ENCODE measurements at regions not wholly inside any gene's neighbourhood (a gene's known extent, or its start where the extent isn't known, plus 50 kb on each side); places are given as distances from the start of the nearest gene placed in this dataset.

- no peaks in the 10 kb centered on the region; the same call in 2 of the 3 replicates for H3K9me3 ChIP-seq (replicated peaks; ENCODE audit: control insufficient read depth, insufficient read depth, low read length)
- no peak overlapping the region for H2AFZ ChIP-seq (ENCODE audit: control insufficient read depth, low read depth, low read length)
- BruUV-seq (replicated peaks): no TSS peak
- no peaks in the 10 kb centered on the region for H3K4me1 ChIP-seq (ENCODE audit: control insufficient read depth, insufficient read depth, low read length)
- ChIA-PET RAD21 (ENCODE audit: unreplicated experiment) (interaction anchor here (1.1 to 1.7 kb wide), 2 partner anchors 49 to 78 kb away, joined by 3 to 8 read pairs; no protein-coding TSS in a partner anchor), CTCF (interaction anchor here (0.7 to 1.5 kb wide), 3 partner anchors 9 to 281 kb away, joined by 3 to 4 read pairs (median 3); no protein-coding TSS in a partner anchor), POLR2A (interaction anchor here (0.7 kb wide), 1 partner anchor 9 kb away, joined by 4 read pairs; no protein-coding TSS in a partner anchor), SMC1A (ENCODE audit: uncharacterized antibody, unreplicated experiment) (interaction anchor here (0.6 to 2.4 kb wide), 7 partner anchors 14 to 281 kb away, joined by 3 to 6 read pairs (median 4); no protein-coding TSS in a partner anchor)
- no peaks in the 10 kb centered on the region for H4K20me1 ChIP-seq (ENCODE audit: control insufficient read depth, insufficient read depth)
- H3K4me3 ChIP-seq: no peak overlapping the region
- no peak overlapping the region for H3K9ac ChIP-seq (ENCODE audit: control insufficient read depth, insufficient read depth, low read length)
- no peak for TF ChIP-seq SP1 (IDR thresholded peaks at IDR 0.05; ENCODE audit: low read depth, low read length)
- TF ChIP-seq ZBTB4 (CRISPR knock-in tag; IDR thresholded peaks at IDR 0.05): no peak
- no peak for TF ChIP-seq E2F4 (IDR thresholded peaks at IDR 0.05; ENCODE audit: low read depth, low read length)
- TF ChIP-seq USF1 (IDR thresholded peaks at IDR 0.05; ENCODE audit: borderline replicate concordance, extremely low read length, insufficient read depth, low read depth, low read length): no peak
- no peak for TF ChIP-seq SUZ12 (IDR thresholded peaks at IDR 0.05; ENCODE audit: unreplicated experiment)
- no peak for TF ChIP-seq ATF3 (IDR thresholded peaks at IDR 0.05; ENCODE audit: borderline replicate concordance, extremely low read depth, low read depth, low read length)
- TF ChIP-seq EZH2 (IDR thresholded peaks at IDR 0.05; ENCODE audit: borderline replicate concordance, control insufficient read depth, low read depth, low read length): no peak
- TF ChIP-seq WRNIP1 (IDR thresholded peaks at IDR 0.05; ENCODE audit: borderline replicate concordance, low read depth, low read length): no peak
- no peak for TF ChIP-seq SMARCA5 (IDR thresholded peaks at IDR 0.05)
- TF ChIP-seq POLR2AphosphoS5 (IDR thresholded peaks at IDR 0.05; ENCODE audit: low read length): no peak
- no peak for TF ChIP-seq FOXM1 (IDR thresholded peaks at IDR 0.05; ENCODE audit: low read depth, low read length)
- TF ChIP-seq CBX3 (IDR thresholded peaks at IDR 0.05; ENCODE audit: borderline replicate concordance, low read depth): no peak
- no peak for TF ChIP-seq ZNF622 (IDR thresholded peaks at IDR 0.05)
- no peak for TF ChIP-seq MXI1 (IDR thresholded peaks at IDR 0.05; ENCODE audit: low read depth, low read length)
- DNase-seq (ENCODE audit: low read depth, low spot score) (no peak), ATAC-seq (no peak), FAIRE-seq (no peak)
- no peaks in the 10 kb centered on the region for H3K27me3 ChIP-seq (replicated peaks in 1 of 2; ENCODE audit: control insufficient read depth in 2 of 2, insufficient read depth in 2 of 2, low read length in 1 of 2)
- no peak overlapping the region for H3K27ac ChIP-seq (ENCODE audit: control insufficient read depth, insufficient read depth)
- no peak overlapping the region for H3K4me2 ChIP-seq (ENCODE audit: control insufficient read depth, insufficient read depth)
- H3K36me3 ChIP-seq (ENCODE audit: control insufficient read depth in 2 of 2, insufficient read depth in 2 of 2, low read length in 1 of 2): no peaks in the 10 kb centered on the region
- 59% methylated on average over 8 of the region's 8 CpGs for WGBS (ENCODE audit: insufficient coverage, insufficient replicate concordance, low lambda C conversion rate, missing lambda C conversion rate)
- in situ Hi-C loops (cut with MboI) (no loop called here), intact Hi-C loops (cut with micrococcal nuclease; ENCODE audit: unreplicated experiment) (no loop called here)
- H3K79me2 ChIP-seq (ENCODE audit: control insufficient read depth, insufficient read depth, low read length): no peaks in the 10 kb centered on the region
These were observed 108.5 kb downstream of the KCNK1 start for GRCh38 chr1:233722212-233722979.

Data from GM12878 (cell line).